NB4 (cell line): ENCODE measurements at regions not wholly inside any gene's neighbourhood (a gene's known extent, or its start where the extent isn't known, plus 50 kb on each side); places are given as distances from the start of the nearest gene placed in this dataset.

ENCODE experiments used
- CTCF ChIP-seq: IDR thresholded peaks from one replicate; pipeline ENCODE4 v1.5.1; 2012; ENCODE audit warnings: low read depth, low read length
- MAX ChIP-seq: IDR thresholded peaks from 2 replicates; pipeline ENCODE4 v1.6.1; 2011; ENCODE audit warnings: low read depth, low read length
- MYC ChIP-seq: IDR thresholded peaks from 2 replicates; pipeline ENCODE4 v1.6.1; 2011; ENCODE audit warnings: low read depth, low read length
- POLR2A ChIP-seq: IDR thresholded peaks from 2 replicates; pipeline ENCODE4 v1.6.1; 2011; ENCODE audit warnings: mild to moderate bottlenecking; ENCODE audit not compliant: insufficient read length; ENCODE audit errors: extremely low read depth

GRCh38 chr2:193124815-193125214 is 930.1 kb upstream of the TMEFF2 start:
- TF ChIP-seq CTCF, result no peak
- TF ChIP-seq MAX, result no peak
- no peak for TF ChIP-seq POLR2A
- no peak for TF ChIP-seq MYC
